ENCODE measurements at regions not wholly inside any gene's neighbourhood (a gene's known extent, or its start where the extent isn't known, plus 50 kb on each side); places are given as distances from the start of the nearest gene placed in this dataset.

DNA sequence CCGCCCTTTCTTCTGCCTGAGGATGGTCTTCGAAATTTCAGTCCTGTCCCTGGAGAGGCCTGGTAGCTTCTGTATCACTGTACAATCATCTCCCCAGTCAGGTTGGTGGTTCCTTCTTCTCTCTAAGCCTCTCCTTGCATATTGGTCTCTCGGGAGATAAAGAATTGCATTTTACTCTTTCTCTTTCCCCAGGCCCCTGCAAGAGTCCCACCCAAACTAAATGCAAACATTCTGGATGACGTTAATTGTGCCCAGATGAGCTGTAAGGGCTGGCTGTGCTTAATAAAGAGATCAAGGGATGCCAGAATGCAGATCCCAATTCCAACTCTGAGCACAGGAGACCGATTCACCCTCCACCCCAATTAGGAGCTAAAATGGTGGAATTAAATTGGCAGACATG, 835.4 kb upstream of the TMEM132C start:
- no peak for TF ChIP-seq POLR2A (IDR thresholded peaks at IDR 0.05)
- TF ChIP-seq, protein P1, sequence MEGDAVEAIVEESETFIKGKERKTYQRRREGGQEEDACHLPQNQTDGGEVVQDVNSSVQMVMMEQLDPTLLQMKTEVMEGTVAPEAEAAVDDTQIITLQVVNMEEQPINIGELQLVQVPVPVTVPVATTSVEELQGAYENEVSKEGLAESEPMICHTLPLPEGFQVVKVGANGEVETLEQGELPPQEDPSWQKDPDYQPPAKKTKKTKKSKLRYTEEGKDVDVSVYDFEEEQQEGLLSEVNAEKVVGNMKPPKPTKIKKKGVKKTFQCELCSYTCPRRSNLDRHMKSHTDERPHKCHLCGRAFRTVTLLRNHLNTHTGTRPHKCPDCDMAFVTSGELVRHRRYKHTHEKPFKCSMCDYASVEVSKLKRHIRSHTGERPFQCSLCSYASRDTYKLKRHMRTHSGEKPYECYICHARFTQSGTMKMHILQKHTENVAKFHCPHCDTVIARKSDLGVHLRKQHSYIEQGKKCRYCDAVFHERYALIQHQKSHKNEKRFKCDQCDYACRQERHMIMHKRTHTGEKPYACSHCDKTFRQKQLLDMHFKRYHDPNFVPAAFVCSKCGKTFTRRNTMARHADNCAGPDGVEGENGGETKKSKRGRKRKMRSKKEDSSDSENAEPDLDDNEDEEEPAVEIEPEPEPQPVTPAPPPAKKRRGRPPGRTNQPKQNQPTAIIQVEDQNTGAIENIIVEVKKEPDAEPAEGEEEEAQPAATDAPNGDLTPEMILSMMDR (IDR thresholded peaks at IDR 0.05), result no peak

Measured in heart left ventricle (tissue), 13 donors.